Stimulated activated naive B cell treated with anti-CD40 and anti-IgM and Interleukin-4, amounts not matched to agents 10 μg/mL and 1 μg/mL and 100 μg/mL, for 72 hours (primary cell): ENCODE measurements at regions not wholly inside any gene's neighbourhood (a gene's known extent, or its start where the extent isn't known, plus 50 kb on each side); places are given as distances from the start of the nearest gene placed in this dataset.
A peak's percentile ranks its signal among the peaks of the same experiment; 100 is the strongest.

Experiments used
- ATAC-seq, 2 donors: fragments of 150-1000 bp; cut with Tn5 transposase; replicated peaks; 2 replicates each; pipeline ENCODE4 v1.10.0; 2021; ENCODE audit warnings: moderate library complexity in 1 of 2
- DNase-seq: peaks from one replicate; pipeline ENCODE4 v3.0.0; 2021
- H3K27ac Mint-ChIP-seq: one replicate; pipeline ENCODE4 v1.8.0; 2022; ENCODE audit warnings: mild to moderate bottlenecking, mixed read lengths
- H3K27me3 Mint-ChIP-seq, 2 donors: one replicate each; pipeline ENCODE4 v1.8.0; 2022; ENCODE audit warnings: mixed read lengths in 2 of 2
- H3K36me3 Mint-ChIP-seq, 2 donors: one replicate each; pipeline ENCODE4 v1.8.0; 2022; ENCODE audit warnings: mixed read lengths in 2 of 2, mild to moderate bottlenecking in 1 of 2
- H3K4me1 Mint-ChIP-seq, 2 donors: one replicate each; pipeline ENCODE4 v1.8.0; 2022; ENCODE audit warnings: mixed read lengths in 2 of 2, mild to moderate bottlenecking in 1 of 2
- H3K4me3 Mint-ChIP-seq, 2 donors: one replicate each; pipeline ENCODE4 v1.8.0; 2022; ENCODE audit warnings: mild to moderate bottlenecking in 2 of 2, mixed read lengths in 2 of 2, moderate library complexity in 1 of 2
- H3K9me3 Mint-ChIP-seq, 2 donors: one replicate each; pipeline ENCODE4 v1.8.0; 2022; ENCODE audit warnings: mixed read lengths in 2 of 2, mild to moderate bottlenecking in 1 of 2

DNA sequence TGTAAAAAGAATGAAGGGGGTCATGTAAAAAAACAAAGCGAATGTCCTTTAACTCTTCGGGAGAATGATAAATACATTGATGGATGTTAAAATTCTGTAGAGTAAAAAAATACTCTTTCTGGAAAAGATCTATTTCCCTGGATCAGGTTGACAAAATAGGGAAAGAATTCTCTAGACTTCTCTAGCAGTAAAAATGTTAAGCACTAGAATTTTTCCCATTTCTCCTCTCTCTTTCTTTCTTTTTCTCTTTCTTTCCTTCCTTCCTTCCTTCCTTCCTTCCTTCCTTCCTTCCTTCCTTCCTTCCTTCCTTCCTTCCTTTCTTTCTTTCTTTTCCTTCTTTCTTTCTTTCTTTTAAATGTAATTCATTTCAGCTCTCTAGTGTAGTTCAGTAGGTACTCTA, 552.5 kb downstream of the LRFN5 start:
- Mint-ChIP-seq H3K27ac (no peak overlapping the region), H3K36me3 (no peaks in the 10 kb centered on the region), H3K4me1 (no peaks in the 10 kb centered on the region), H3K27me3 (no peaks in the 10 kb centered on the region), H3K4me3 (no peak overlapping the region), H3K9me3 (no peaks in the 10 kb centered on the region)
- no peak for ATAC-seq
- DNase-seq, result no peak

DNA sequence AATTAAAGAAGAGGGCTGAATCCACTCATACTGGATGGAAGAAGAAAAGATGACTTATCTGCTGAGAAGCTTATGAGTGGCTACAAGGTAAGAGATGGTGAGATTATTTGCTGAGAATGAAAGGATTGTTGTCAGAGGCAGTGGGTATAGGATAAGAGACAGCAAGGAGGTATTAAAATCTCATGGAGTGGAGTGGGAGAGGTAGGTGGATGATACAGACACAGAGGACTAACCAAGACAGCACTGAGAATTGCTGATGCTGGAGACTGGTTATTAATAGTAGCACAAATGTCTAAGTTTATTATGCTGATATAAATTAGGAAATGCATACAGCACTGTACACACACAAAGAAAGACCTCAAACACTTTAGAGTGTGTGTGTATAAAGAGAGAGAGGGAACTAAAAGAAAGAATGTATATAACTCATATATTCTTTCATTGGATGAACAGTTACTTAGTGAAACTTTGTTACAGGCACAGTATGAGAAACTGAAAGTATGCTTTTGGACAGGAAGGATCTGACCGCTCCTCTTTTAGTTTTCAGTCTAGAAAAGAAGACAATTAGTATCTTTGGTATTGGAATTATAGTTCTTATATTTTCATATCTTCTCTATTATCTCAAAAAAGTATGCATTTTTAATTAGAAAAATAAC, 543.1 kb downstream of the LRFN5 start:
- Mint-ChIP-seq H3K27ac (no peak overlapping the region), H3K4me1 (no peaks in the 10 kb centered on the region), H3K4me3 (no peak overlapping the region), H3K9me3 (peaks cover 2 to 4% of the 10 kb centered on the region in 2 donors), H3K27me3 (no peaks in the 10 kb centered on the region), H3K36me3 (no peaks in the 10 kb centered on the region)
- ATAC-seq (no peak), DNase-seq (no peak)

DNA sequence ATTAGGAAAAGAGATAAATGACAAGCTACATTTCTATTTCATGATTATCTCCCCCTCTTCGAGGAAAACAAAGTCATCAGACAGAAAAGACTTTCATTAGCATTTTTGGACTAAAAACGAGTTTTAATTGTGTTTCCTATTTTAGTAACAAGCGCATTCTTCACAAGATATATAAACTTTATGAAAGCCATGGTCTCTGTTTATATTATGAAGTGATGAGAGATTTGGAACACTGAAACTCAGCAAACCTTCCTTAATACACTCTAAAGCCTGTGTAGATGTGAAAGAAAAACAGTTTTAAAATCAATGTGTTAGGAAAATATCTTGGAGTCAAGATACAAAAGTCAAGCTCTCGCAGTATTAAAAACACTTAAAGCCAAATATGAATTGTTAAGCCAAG, 539.1 kb downstream of the LRFN5 start:
- Mint-ChIP-seq H3K4me3 (no peak overlapping the region), H3K27ac (no peak overlapping the region), H3K4me1 (no peaks in the 10 kb centered on the region), H3K27me3 (no peaks in the 10 kb centered on the region), H3K9me3 (no peaks in the 10 kb centered on the region), H3K36me3 (no peaks in the 10 kb centered on the region)
- no peak for DNase-seq
- no peak for ATAC-seq

GRCh38 chr14:42143114-42143513, 536.4 kb downstream of the LRFN5 start:
- no peak for DNase-seq
- Mint-ChIP-seq H3K27ac (no peak overlapping the region), H3K4me3 (no peak overlapping the region), H3K36me3 (no peaks in the 10 kb centered on the region), H3K4me1 (no peaks in the 10 kb centered on the region), H3K9me3 (no peaks in the 10 kb centered on the region), H3K27me3 (no peaks in the 10 kb centered on the region)
- no peak for ATAC-seq

DNA sequence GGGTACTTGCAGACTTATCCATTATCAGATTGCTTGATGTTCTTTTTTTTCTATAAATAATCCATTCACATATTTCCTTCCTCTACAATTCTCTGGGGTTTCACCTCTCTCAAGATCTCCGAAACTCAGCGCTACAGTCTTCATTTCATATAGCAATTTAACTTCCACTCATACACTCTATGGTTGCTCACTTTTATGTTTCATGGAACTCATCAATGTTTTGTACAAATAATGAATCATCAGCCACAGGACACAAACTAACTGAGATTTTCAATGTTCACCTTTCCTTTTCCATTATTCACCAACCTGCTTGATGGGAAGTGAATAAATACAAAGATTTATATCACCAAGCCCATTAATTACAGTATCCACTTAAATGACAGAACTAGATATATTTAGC, 534.7 kb downstream of the LRFN5 start:
- ATAC-seq (no peak), DNase-seq (no peak)
- Mint-ChIP-seq H3K36me3 (no peaks in the 10 kb centered on the region), H3K27me3 (no peaks in the 10 kb centered on the region), H3K4me1 (no peaks in the 10 kb centered on the region), H3K27ac (no peak overlapping the region), H3K4me3 (no peak overlapping the region), H3K9me3 (no peaks in the 10 kb centered on the region)

- Mint-ChIP-seq H3K36me3 (no peaks in the 10 kb centered on the region), H3K9me3 (no peaks in the 10 kb centered on the region), H3K4me3 (no peak overlapping the region), H3K27ac (no peak overlapping the region), H3K27me3 (no peaks in the 10 kb centered on the region), H3K4me1 (no peaks in the 10 kb centered on the region)
- ATAC-seq (no peak), DNase-seq (no peak)
Observed at GRCh38 chr14:42140831-42141279, 534.2 kb downstream of the LRFN5 start.

- H3K27ac Mint-ChIP-seq, result no peak overlapping the region
- no peak for DNase-seq
- no peaks in the 10 kb centered on the region for H3K36me3 Mint-ChIP-seq
- no peaks in the 10 kb centered on the region for H3K4me1 Mint-ChIP-seq
- no peak for ATAC-seq
- no peaks in the 10 kb centered on the region for H3K9me3 Mint-ChIP-seq
- no peak overlapping the region for H3K4me3 Mint-ChIP-seq
- H3K27me3 Mint-ChIP-seq, result no peaks in the 10 kb centered on the region
Observed at GRCh38 chr14:42140001-42140400, 533.3 kb downstream of the LRFN5 start.

DNA sequence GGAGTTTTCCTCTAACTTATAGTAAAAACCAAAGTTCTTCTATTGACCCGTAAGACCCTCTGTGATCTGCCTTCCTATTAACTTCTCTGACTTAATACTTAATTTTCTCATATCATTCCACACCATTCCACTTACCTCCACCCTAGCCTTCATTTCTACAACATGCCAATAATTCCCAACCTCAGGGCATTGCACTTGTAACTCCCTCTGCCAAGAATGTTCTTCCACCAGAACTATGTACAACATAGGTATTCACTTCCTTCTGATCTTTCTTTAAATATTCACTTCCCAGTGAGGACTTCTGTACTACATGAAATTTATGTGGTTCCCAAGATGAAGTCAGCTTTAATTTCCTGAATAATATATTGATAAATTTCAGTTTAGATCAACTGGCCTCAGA, 531.7 kb downstream of the LRFN5 start:
- Mint-ChIP-seq H3K27me3 (no peaks in the 10 kb centered on the region), H3K4me3 (no peak overlapping the region), H3K9me3 (no peaks in the 10 kb centered on the region), H3K36me3 (no peaks in the 10 kb centered on the region), H3K27ac (no peak overlapping the region), H3K4me1 (no peaks in the 10 kb centered on the region)
- no peak for ATAC-seq
- no peak for DNase-seq

- DNase-seq, result no peak
- Mint-ChIP-seq H3K9me3 (peaks cover 2 to 3% of the 10 kb centered on the region in 2 donors), H3K27ac (no peak overlapping the region), H3K4me3 (no peak overlapping the region), H3K27me3 (no peaks in the 10 kb centered on the region), H3K4me1 (no peaks in the 10 kb centered on the region), H3K36me3 (no peaks in the 10 kb centered on the region)
- no peak for ATAC-seq
Observed at GRCh38 chr14:42130815-42131214, 524.1 kb downstream of the LRFN5 start.

- ATAC-seq (no peak), DNase-seq (no peak)
- no peaks in the 10 kb centered on the region for H3K27me3 Mint-ChIP-seq
- H3K9me3 Mint-ChIP-seq, result peaks cover 0 to 3% of the 10 kb centered on the region in 2 donors
- no peaks in the 10 kb centered on the region for H3K4me1 Mint-ChIP-seq
- no peak overlapping the region for H3K27ac Mint-ChIP-seq
- no peaks in the 10 kb centered on the region for H3K36me3 Mint-ChIP-seq
- no peak overlapping the region for H3K4me3 Mint-ChIP-seq
Observed at GRCh38 chr14:42123526-42123925, 516.9 kb downstream of the LRFN5 start.

DNA sequence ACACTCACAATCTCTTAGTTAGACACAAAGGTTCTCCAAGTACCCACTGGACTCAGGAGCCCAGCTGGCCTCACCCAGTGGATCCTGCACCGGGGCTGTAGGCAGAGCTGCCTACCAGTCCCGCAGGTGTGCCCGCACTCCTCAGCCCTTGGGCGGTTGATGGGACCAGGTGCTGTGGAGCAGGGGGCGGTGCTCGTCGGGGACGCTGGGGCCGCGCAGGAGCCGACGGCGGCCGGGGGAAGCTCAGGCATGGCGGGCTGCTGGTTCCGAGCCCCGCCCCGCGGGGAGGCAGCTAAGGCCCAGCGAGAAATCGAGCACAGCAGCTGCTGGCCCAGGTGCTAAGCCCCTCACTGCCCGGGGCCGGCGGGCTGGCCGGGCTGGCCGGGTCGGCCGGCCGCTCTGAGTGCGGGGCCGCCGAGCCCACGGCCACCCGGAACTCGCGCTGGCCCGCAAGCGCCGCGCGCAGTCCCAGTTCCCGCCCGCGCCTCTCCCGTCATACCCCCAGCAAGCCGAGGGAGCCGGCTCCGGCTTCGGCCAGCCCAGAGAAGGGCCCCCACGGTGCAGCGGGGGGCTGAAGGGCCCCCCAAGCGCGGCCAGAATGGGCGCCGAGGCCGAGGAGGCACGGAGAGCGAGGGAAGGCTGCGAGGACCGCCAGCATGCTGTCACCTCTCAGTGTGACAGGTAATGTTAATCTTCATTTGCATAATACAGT, 506.8 kb downstream of the LRFN5 start:
- no peaks in the 10 kb centered on the region for H3K36me3 Mint-ChIP-seq
- H3K27me3 Mint-ChIP-seq, result no peaks in the 10 kb centered on the region

DNA sequence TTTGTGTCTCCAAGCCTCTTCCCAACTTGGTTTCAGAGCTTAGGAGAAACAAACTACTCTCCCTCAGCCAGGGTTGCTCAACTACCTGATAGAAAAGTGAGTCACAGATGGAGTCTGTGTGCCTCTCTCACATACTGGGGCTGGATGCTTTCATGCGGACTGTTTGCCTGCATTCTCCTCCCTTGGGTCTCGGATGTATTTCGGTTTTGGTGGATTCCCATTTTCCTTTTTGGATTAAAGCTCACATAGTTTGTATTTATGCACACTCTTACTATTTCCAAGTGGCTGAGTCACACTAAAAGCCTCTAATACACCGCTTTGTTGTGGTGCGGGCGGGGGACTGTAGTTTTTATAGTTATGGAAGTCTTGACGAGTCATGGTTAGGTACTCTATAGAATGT, 505.4 kb downstream of the LRFN5 start:
- no peak for ATAC-seq
- no peak overlapping the region for H3K27ac Mint-ChIP-seq
- no peaks in the 10 kb centered on the region for H3K4me1 Mint-ChIP-seq
- peaks cover 0 to 12% of the 10 kb centered on the region in 2 donors for H3K9me3 Mint-ChIP-seq
- H3K27me3 Mint-ChIP-seq, result no peaks in the 10 kb centered on the region
- no peak overlapping the region for H3K4me3 Mint-ChIP-seq
- H3K36me3 Mint-ChIP-seq, result no peaks in the 10 kb centered on the region
- DNase-seq, result no peak

More for the DNA sequence above, 506.8 kb downstream of the LRFN5 start:
- DNase-seq, result no peak
- H3K4me3 Mint-ChIP-seq, result no peak overlapping the region
- no peak overlapping the region for H3K27ac Mint-ChIP-seq
- H3K9me3 Mint-ChIP-seq, result peaks cover 0 to 11% of the 10 kb centered on the region in 2 donors
- no peaks in the 10 kb centered on the region for H3K4me1 Mint-ChIP-seq
- no peak for ATAC-seq

DNA sequence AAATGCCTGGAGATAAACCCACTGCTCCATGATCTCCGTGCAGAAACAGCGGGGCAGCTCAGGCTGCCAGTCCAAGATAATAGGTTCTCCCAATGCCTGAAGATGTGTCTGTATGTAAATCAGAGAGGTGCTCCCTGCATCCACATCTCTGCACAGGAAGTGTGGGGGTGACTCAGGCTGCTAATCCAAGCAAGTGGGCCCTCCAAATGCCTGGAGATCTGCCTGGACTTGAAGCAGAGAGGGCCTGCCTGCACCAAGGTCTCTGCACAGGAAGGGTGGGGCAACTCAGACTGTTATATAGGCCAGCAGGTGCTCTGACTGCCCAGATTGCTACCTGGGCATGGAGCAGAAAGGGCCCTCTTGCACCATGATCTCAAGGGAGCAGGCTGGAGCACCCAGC, 504.7 kb downstream of the LRFN5 start:
- no peak overlapping the region for H3K4me3 Mint-ChIP-seq
- H3K4me1 Mint-ChIP-seq, result no peaks in the 10 kb centered on the region
- no peak overlapping the region for H3K27ac Mint-ChIP-seq
- DNase-seq (no peak), ATAC-seq (no peak)
- peaks cover 0 to 12% of the 10 kb centered on the region in 2 donors for H3K9me3 Mint-ChIP-seq
- no peaks in the 10 kb centered on the region for H3K36me3 Mint-ChIP-seq
- no peaks in the 10 kb centered on the region for H3K27me3 Mint-ChIP-seq

- Mint-ChIP-seq H3K4me3 (no peak overlapping the region), H3K4me1 (no peaks in the 10 kb centered on the region), H3K9me3 (peaks cover 0 to 12% of the 10 kb centered on the region in 2 donors), H3K36me3 (no peaks in the 10 kb centered on the region), H3K27me3 (no peaks in the 10 kb centered on the region), H3K27ac (peak overlapping the region; percentile 59)
- DNase-seq, result no peak
- peak; percentile 78 for ATAC-seq
Observed at GRCh38 chr14:42110167-42110566, 503.5 kb downstream of the LRFN5 start.

GRCh38 chr14:42095155-42095554, 488.5 kb downstream of the LRFN5 start:
- DNase-seq (no peak), ATAC-seq (peak in 1 of 2 donors; percentile 8)
- no peaks in the 10 kb centered on the region for H3K27me3 Mint-ChIP-seq
- no peaks in the 10 kb centered on the region for H3K4me1 Mint-ChIP-seq
- peaks cover 0 to 4% of the 10 kb centered on the region in 2 donors for H3K9me3 Mint-ChIP-seq
- no peaks in the 10 kb centered on the region for H3K36me3 Mint-ChIP-seq
- H3K4me3 Mint-ChIP-seq, result no peak overlapping the region
- H3K27ac Mint-ChIP-seq, result no peak overlapping the region
